H9 (cell line): ENCODE measurements at regions not wholly inside any gene's neighbourhood (a gene's known extent, or its start where the extent isn't known, plus 50 kb on each side); places are given as distances from the start of the nearest gene placed in this dataset.

Experiments
- DNase-seq: peaks from one replicate; pipeline ENCODE4 v3.0.0-alpha.2; 2017
- H2AFZ ChIP-seq: one replicate; pipeline ENCODE4 v1.6.1; 2013; ENCODE audit warnings: mild to moderate bottlenecking, low read length, control low read depth, moderate library complexity
- H2AK5ac ChIP-seq: 2 replicates; pipeline ENCODE4 v1.6.1; 2013; ENCODE audit warnings: low read length, control low read depth, mixed read lengths; ENCODE audit not compliant: insufficient read length
- H2BK120ac ChIP-seq: one replicate; pipeline ENCODE4 v1.6.1; 2013; ENCODE audit warnings: low read depth, mild to moderate bottlenecking, low read length, control low read depth, inconsistent platforms; ENCODE audit not compliant: poor library complexity, severe bottlenecking
- H2BK12ac ChIP-seq: 2 replicates; pipeline ENCODE4 v1.6.1; 2013; ENCODE audit warnings: low read length, control low read depth, mixed read lengths, low read depth; ENCODE audit not compliant: insufficient read length
- H2BK15ac ChIP-seq: 2 replicates; pipeline ENCODE4 v1.6.1; 2013; ENCODE audit warnings: low read depth, low read length, control low read depth
- H2BK20ac ChIP-seq: one replicate; pipeline ENCODE4 v1.6.1; 2013; ENCODE audit warnings: low read depth, mild to moderate bottlenecking, low read length, control low read depth, inconsistent platforms; ENCODE audit not compliant: poor library complexity, severe bottlenecking
- H2BK5ac ChIP-seq: 2 replicates; pipeline ENCODE4 v1.6.1; 2013; ENCODE audit warnings: low read length, control low read depth, mixed read lengths; ENCODE audit not compliant: insufficient read length
- H3K14ac ChIP-seq: 2 replicates; pipeline ENCODE4 v1.6.1; 2013; ENCODE audit warnings: low read length, control low read depth; ENCODE audit not compliant: insufficient read depth
- H3K18ac ChIP-seq: 2 replicates; pipeline ENCODE4 v1.6.1; 2013; ENCODE audit warnings: low read depth, mild to moderate bottlenecking, mixed read lengths, low read length, control low read depth; ENCODE audit not compliant: insufficient read length
- H3K23ac ChIP-seq: 2 replicates; pipeline ENCODE4 v1.6.1; 2013; ENCODE audit warnings: low read length, control low read depth, mixed read lengths, low read depth; ENCODE audit not compliant: insufficient read length
- H3K23me2 ChIP-seq: 2 replicates; pipeline ENCODE4 v1.6.1; 2013; ENCODE audit warnings: low read depth, mild to moderate bottlenecking, mixed read lengths, low read length, control low read depth; ENCODE audit not compliant: insufficient read length, poor library complexity, severe bottlenecking
- H3K27ac ChIP-seq: 2 replicates; pipeline ENCODE4 v1.5.1; 2013; ENCODE audit warnings: low read length, control low read depth, mixed read lengths, low read depth; ENCODE audit not compliant: insufficient read length
- H3K27me3 ChIP-seq: 2 replicates; pipeline ENCODE4 v1.6.1; 2013; ENCODE audit warnings: low read length, control low read depth, inconsistent platforms; ENCODE audit not compliant: insufficient read depth
- H3K4ac ChIP-seq: 2 replicates; pipeline ENCODE4 v1.6.1; 2013; ENCODE audit warnings: low read depth, mild to moderate bottlenecking, control low read depth, inconsistent platforms, low read length, moderate library complexity
- H3K4me1 ChIP-seq: 2 replicates; pipeline ENCODE4 v1.6.1; 2013; ENCODE audit warnings: low read length, control low read depth, inconsistent platforms; ENCODE audit not compliant: insufficient read depth
- H3K4me2 ChIP-seq: 2 replicates; pipeline ENCODE4 v1.6.1; 2013; ENCODE audit warnings: low read length, control low read depth, mixed read lengths; ENCODE audit not compliant: insufficient read length, insufficient read depth
- H3K56ac ChIP-seq: 2 replicates; pipeline ENCODE4 v1.6.1; 2013; ENCODE audit warnings: low read depth, mild to moderate bottlenecking, mixed read lengths, low read length, control low read depth; ENCODE audit not compliant: insufficient read length
- H3K79me1 ChIP-seq: 2 replicates; pipeline ENCODE4 v1.6.1; 2013; ENCODE audit warnings: low read depth, mild to moderate bottlenecking, moderate library complexity, low read length, control low read depth, inconsistent platforms; ENCODE audit not compliant: insufficient read depth, poor library complexity, severe bottlenecking
- H3K79me2 ChIP-seq: 2 replicates; pipeline ENCODE4 v1.6.1; 2013; ENCODE audit warnings: low read length, control low read depth, inconsistent platforms; ENCODE audit not compliant: insufficient read depth
- H3K9ac ChIP-seq: 2 replicates; pipeline ENCODE4 v1.6.1; 2013; ENCODE audit warnings: low read length, control low read depth, mixed read lengths; ENCODE audit not compliant: insufficient read length; ENCODE audit errors: extremely low read depth
- H3K9me3 ChIP-seq: one replicate; pipeline ENCODE4 v1.6.1; 2013; ENCODE audit warnings: low read depth, low read length, inconsistent platforms; ENCODE audit not compliant: control insufficient read depth
- H3T11ph ChIP-seq: one replicate; pipeline ENCODE4 v1.6.1; 2013; ENCODE audit warnings: mild to moderate bottlenecking, low read length, control low read depth, inconsistent platforms
- H4K20me1 ChIP-seq: one replicate; pipeline ENCODE4 v1.6.1; 2013; ENCODE audit not compliant: control insufficient read depth, insufficient read length, insufficient read depth
- H4K5ac ChIP-seq: 2 replicates; pipeline ENCODE4 v1.6.1; 2013; ENCODE audit warnings: low read depth, mild to moderate bottlenecking, mixed read lengths, low read length, control low read depth; ENCODE audit not compliant: insufficient read length
- H4K8ac ChIP-seq: replicated peaks from 2 replicates; pipeline ENCODE4 v1.6.1; 2013; ENCODE audit warnings: low read length, control low read depth, mixed read lengths, low read depth; ENCODE audit not compliant: insufficient read length
- H4K91ac ChIP-seq: 2 replicates; pipeline ENCODE4 v1.6.1; 2013; ENCODE audit warnings: low read depth, mild to moderate bottlenecking, moderate library complexity, mixed read lengths, low read length, control low read depth; ENCODE audit not compliant: insufficient read length
- H3K27ac Mint-ChIP-seq, 3 experiments: 2 replicates in 2 of 3; 3 replicates in 1 of 3; pipeline ENCODE4 v1.8.0; 2020 to 2021; ENCODE audit warnings: mixed read lengths in 3 of 3, mild to moderate bottlenecking in 1 of 3, moderate library complexity in 1 of 3
- H3K27me3 Mint-ChIP-seq: 2 replicates; pipeline ENCODE4 v1.8.0; 2021; ENCODE audit warnings: low read depth, mild to moderate bottlenecking, moderate library complexity, mixed read lengths
- H3K36me3 Mint-ChIP-seq, 3 experiments: 2 replicates in 2 of 3; 3 replicates in 1 of 3; pipeline ENCODE4 v1.8.0; 2020 to 2021; ENCODE audit warnings: low read depth in 3 of 3, mixed read lengths in 3 of 3; ENCODE audit not compliant: insufficient read depth in 1 of 3
- H3K4me1 Mint-ChIP-seq, 2 experiments: 2 replicates each; pipeline ENCODE4 v1.8.0; 2020; ENCODE audit warnings: mixed read lengths in 2 of 2
- H3K4me3 Mint-ChIP-seq, 2 experiments: 2 replicates in 1 of 2; 3 replicates in 1 of 2; pipeline ENCODE4 v1.8.0; 2020 to 2021; ENCODE audit warnings: mild to moderate bottlenecking in 2 of 2, mixed read lengths in 2 of 2, moderate library complexity in 1 of 2
- H3K9me3 Mint-ChIP-seq, 2 experiments: 2 replicates in 1 of 2; 3 replicates in 1 of 2; pipeline ENCODE4 v1.8.0; 2020; ENCODE audit warnings: mild to moderate bottlenecking in 2 of 2, mixed read lengths in 2 of 2, moderate library complexity in 1 of 2
- WGBS: extraction: QIAGEN DNeasy Blood & Tissue Kit; methylation state at CpG from one replicate; pipeline ENCODE4 v1.1.7; 2013; ENCODE audit warnings: missing lambda C conversion rate, low lambda C conversion rate, mixed read lengths; ENCODE audit not compliant: insufficient read length; ENCODE audit errors: extremely low coverage; 5-methylcytosine and 5-hydroxymethylcytosine counted together
- TF ChIP-seq, protein P1 (sequence below): fragments of 200-600 bp; sonication (generic); conservative IDR thresholded peaks from 3 replicates; pipeline ENCODE4 v1.8.0; 2021; ENCODE audit warnings: antibody characterized with exemption, mild to moderate bottlenecking

DNA sequence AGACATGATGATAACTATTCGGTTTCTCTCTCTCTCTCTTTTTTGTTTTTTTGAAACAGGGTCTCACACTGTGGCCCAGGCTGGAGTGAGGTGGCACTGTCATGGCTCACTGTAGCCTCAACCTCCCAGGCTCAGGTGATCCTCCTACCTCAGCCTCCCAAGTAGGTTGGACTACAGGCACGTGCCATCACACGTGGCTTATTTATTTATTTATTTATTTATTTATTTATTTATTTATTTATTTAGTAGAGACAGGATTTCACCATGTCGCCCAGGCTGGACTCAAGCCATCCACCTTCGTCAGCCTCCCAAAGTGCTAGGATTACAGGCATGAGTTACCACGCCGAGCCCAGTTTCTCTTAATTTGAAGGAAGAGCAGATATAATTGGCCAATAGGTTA, 427.9 kb upstream of the JAG1 start:
- H2BK20ac ChIP-seq = no peak overlapping the region
- no peak overlapping the region for H3K18ac ChIP-seq
- Mint-ChIP-seq H3K27ac (no peak overlapping the region), H3K27me3 (no peaks in the 10 kb centered on the region), H3K4me1 (no peaks in the 10 kb centered on the region), H3K4me3 (no peak overlapping the region), H3K9me3 (no peaks in the 10 kb centered on the region; a peak in 3 of 5 replicates), H3K36me3 (no peaks in the 10 kb centered on the region; a peak in 1 of 7 replicates)
- no peak overlapping the region for H2AK5ac ChIP-seq
- H3K23ac ChIP-seq = no peak overlapping the region
- H2BK5ac ChIP-seq = no peak overlapping the region
- no peak overlapping the region for H3K14ac ChIP-seq
- no peak overlapping the region for H4K8ac ChIP-seq
- no peak overlapping the region for H2AFZ ChIP-seq
- H3T11ph ChIP-seq = no peak overlapping the region
- no peak overlapping the region for H3K9ac ChIP-seq
- WGBS = no CpG with 5 or more reads among the region's 7 CpGs
- no peak overlapping the region for H4K91ac ChIP-seq
- H3K27me3 ChIP-seq = no peaks in the 10 kb centered on the region
- no peaks in the 10 kb centered on the region for H3K23me2 ChIP-seq
- H3K56ac ChIP-seq = no peak overlapping the region
- H3K79me1 ChIP-seq = no peaks in the 10 kb centered on the region
- H3K9me3 ChIP-seq = no peaks in the 10 kb centered on the region
- no peak overlapping the region for H2BK120ac ChIP-seq
- no peak for DNase-seq
- no peak overlapping the region for H2BK15ac ChIP-seq
- no peak overlapping the region for H3K27ac ChIP-seq
- H3K4me2 ChIP-seq = no peak overlapping the region
- no peaks in the 10 kb centered on the region for H3K79me2 ChIP-seq
- no peak overlapping the region for H2BK12ac ChIP-seq
- H3K4me1 ChIP-seq = no peaks in the 10 kb centered on the region
- H4K5ac ChIP-seq = no peak overlapping the region
- H4K20me1 ChIP-seq = no peaks in the 10 kb centered on the region
- TF ChIP-seq, protein P1, sequence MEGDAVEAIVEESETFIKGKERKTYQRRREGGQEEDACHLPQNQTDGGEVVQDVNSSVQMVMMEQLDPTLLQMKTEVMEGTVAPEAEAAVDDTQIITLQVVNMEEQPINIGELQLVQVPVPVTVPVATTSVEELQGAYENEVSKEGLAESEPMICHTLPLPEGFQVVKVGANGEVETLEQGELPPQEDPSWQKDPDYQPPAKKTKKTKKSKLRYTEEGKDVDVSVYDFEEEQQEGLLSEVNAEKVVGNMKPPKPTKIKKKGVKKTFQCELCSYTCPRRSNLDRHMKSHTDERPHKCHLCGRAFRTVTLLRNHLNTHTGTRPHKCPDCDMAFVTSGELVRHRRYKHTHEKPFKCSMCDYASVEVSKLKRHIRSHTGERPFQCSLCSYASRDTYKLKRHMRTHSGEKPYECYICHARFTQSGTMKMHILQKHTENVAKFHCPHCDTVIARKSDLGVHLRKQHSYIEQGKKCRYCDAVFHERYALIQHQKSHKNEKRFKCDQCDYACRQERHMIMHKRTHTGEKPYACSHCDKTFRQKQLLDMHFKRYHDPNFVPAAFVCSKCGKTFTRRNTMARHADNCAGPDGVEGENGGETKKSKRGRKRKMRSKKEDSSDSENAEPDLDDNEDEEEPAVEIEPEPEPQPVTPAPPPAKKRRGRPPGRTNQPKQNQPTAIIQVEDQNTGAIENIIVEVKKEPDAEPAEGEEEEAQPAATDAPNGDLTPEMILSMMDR = no peak
- no peak overlapping the region for H3K4ac ChIP-seq
